ENCODE measurements at regions not wholly inside any gene's neighbourhood (a gene's known extent, or its start where the extent isn't known, plus 50 kb on each side); places are given as distances from the start of the nearest gene placed in this dataset.

GRCh38 chr10:131480861-131481260, 169.3 kb upstream of the TCERG1L start:
- TF ChIP-seq CTCF (IDR thresholded peaks at IDR 0.05) (no peak), POLR2A (IDR thresholded peaks at IDR 0.05) (no peak)
